ENCODE measurements at regions not wholly inside any gene's neighbourhood (a gene's known extent, or its start where the extent isn't known, plus 50 kb on each side); places are given as distances from the start of the nearest gene placed in this dataset.

DNA sequence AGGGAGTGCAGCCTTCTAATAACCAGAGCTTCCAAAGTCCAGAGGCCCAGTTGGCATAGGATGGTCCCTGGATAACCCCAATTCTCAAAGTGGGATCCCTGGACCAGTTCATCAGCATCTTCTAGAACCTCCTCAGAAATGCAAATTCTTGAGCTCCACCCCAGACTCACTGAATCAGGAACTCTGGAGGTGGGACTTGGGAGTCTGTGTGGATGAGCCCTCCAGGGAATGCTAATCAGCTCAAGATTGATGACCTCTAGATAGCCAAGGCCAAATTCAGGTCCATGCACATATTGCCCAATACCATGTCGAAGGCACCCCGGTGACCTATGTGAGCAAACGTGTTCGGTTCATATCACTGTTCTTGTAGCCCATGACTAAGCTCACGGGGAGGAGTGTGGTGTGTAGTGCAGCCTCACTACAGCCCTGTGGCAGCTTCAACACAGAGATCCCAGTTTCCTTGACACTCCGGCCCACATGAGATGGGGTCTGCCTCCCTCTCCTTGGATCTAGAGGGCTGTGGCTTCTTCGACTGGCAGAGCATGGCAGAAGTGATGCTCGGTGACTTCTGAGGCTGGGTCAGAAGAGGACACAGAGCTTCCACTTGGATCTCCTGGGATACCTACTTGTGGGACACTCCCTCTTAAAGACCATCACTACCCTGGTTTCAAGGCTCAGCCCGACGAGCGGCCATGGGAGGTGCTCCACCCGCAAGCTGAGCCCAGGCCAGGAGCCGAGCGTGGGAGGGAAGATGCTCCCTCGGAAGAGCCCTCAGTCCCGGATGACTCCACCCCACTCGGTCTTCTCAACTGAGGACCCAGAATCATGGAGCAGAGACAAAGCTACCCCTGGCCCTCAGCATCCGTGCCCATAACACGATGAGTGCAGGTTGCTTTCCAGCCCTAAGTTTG, 151.1 kb upstream of the CST7 start:
- no peak for DNase-seq

DNA sequence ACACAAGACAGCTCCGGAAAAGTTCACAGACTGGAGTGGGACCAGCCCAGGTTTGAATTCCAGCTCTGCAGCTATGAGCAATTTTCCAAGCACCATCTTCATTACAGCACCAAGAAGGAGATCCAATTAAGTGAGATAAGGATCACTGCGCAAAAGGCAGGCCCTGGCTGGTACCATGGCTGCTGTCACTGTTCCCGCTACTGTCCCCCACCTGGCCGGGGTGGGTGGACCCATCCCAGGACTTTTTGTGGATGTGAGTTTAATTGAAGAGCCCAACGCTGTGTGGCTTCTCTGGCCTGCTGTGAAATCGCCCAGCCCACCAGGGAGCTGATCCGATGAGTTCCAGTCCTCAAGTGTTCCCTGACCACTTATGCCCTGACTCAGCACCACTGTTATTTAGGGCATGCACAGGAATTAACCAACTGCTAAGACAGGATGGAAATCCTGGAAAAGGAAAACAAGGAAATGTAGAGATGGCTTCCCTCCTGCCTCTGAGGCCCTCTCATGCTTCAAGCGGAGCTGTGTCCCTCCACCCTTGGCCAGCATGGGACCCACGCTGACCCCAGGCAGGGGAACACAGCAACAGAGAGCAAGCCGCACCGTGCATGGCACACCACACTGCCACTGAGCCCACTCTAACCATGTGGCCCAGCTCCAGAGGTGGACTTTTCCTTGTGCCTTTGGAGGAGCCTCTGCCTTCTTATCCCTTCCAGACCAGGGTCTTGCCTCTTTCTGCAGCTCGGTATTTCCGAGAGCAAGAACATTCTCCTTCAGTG, 150.0 kb upstream of the CST7 start:
- DNase-seq, result no peak

DNA sequence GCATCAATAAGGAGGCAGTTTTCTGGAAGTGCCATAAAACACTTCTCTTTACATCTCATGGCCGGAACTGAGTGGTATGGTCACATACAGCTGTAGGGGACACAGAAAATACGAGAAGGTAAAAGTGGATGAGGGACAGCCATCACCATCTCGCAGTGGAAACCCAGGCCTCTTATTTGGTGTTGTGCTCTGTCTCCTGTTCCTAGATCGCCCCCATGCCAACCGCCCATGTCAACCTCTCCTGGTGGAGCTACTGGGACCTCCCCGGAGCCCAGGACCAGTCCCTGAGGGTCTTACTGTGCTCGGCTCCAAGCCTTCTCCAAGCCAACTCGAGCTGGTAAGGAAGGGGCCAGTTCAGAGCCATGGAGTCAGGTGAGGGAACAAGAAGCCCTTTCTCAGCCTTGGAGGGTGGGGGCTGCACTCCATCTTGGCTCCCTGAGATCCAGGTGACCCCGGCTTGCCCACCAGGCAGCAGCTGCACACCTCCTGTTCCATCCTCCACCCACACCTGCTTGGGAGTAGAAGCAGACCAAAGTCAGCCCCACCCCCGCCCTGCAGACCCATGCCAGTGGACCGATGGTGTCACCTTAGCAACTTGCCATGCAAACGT, 149.0 kb upstream of the CST7 start:
- DNase-seq, result no peak

DNA sequence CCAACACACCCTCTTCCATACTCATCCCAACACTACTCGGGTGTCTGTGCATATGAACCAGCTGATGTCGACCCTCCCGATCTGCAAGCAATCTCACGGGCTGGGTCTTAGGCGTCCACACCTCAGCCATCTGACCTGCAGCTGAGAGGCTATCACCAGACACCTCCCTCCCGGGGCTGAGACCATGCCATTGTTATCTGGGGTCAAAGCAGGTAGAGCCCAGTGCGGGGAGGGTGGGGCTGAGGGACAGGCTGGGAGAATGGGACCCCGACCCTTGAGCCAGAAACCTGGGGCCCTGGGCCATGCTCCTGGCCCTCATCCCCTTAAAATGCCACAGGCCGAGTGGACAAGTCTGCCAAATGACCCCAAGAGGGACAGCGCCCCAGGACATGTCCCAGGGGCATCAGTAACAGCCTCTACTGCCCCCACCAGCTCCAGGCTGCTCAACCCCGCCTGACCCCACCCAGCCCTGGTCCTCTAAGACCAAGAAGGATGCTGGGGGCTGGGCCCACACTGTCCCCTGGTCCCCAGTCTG, 146.7 kb upstream of the CST7 start:
- no peak for DNase-seq

DNA sequence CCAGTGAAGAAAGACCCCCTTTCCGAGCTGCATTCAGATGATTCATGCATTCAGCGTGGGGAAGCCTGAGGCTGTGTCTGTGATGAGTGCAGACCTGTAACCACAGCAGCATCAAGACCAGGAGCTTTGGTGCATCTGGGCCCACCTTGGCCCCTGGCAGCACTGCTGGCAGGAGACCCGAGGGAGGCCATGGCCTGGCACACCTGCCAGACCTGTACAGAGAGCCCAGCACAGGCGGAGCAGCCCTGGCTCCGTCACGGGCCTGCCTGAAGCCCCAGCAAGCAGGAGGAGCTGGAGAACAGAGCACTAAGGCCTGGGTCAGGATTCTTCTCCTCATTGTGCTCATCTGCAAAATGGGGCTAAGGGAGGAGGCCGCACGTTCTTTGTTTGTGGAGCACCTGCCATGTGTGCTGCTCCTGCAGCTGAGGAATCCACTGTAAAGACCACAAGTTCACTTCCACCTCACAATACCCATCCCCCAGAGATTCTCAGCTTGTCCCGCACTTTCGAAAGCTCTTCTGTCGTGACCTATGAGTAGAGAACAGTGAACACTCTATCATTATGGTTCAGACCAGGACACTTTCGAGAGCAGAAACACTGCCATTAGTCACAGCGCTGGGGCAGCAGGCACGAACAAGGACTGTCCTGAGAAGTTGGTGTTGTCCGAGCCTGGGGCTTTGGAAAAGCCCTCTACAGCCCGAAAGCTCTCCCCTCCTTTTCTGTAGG, 144.4 kb upstream of the CST7 start:
- no peak for DNase-seq

DNA sequence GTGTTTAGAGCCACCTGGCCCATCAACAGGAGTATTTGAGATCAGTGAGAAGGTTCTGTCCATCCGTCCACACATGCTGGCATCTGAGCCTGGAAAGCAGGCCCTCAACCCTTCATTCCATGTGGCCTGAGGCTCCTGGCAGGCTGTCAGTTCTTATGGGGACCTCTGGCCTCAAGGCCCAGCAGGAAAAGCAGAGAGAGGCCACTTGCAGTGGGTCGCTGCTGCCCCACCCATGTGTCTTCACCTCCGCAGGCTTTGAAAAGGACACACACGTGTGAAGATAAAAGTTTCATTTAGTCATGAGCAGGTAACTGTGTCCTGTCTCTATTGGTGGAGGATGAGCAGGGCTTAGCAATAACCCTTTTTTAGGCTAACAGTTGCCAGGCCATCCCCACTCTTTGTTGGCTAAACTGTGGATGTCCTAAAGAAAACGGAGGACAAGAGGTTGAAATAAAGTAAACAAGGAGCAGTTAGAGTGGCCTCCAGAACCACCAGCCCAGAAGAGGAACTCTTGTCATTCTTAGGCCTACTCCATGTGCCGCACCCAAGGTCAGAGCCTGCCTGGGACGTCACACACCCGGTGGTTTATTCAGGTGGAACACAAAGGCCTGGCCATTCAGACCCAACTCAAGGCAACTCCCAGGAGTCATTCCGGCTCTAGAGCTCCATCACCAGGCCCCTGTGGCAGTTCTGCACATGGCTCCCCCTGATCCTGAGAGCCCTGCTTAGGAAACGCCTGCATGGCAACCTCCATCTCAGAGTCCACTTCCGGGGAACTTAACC, 143.4 kb upstream of the CST7 start:
- no peak for DNase-seq

DNA sequence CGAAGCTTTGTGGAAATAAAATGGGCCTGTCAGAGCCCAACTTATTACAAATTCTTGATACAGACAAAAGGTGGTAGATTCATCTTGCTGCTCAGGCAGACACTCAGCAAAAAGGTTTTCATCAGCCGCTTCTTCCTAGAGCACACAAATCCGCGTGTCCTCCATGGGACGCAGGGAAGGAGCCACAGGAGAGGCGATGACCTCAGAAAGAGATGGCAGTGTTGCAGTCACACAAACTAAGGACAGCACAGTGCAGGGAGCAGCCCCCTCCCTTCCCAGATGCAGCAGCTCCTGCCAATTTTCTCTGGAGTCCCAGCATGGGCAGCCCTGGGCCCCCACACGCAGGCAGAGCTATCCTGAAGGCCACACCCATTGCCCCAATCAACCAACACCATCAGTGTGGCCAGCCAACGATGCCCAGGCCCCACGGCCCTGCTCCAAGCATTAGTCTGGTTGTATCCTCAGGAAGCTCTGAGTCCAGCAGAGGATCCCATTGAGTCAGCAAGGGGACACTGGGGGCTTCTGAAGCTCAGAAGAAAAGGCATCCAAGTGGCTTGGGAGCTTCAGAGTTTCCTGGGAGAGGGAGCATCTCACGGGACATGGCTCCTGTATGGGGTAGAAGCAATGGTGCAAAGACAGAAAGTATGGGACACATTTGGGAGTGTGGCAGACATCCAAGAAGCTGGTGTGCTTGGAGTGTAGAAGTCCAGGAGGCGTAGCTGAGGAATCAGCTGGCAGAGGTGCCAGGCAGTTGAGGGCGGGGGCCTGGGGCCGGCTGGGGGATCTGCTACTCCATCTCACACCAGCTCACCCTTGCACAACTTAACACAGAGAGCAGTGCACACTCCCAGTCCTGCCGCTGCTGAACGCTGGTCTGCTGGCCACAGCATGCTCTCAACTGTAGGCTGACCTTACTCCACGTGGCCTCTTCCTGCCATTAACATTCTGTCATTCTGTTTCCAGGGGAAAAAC, 142.1 kb upstream of the CST7 start:
- no peak for DNase-seq

DNA sequence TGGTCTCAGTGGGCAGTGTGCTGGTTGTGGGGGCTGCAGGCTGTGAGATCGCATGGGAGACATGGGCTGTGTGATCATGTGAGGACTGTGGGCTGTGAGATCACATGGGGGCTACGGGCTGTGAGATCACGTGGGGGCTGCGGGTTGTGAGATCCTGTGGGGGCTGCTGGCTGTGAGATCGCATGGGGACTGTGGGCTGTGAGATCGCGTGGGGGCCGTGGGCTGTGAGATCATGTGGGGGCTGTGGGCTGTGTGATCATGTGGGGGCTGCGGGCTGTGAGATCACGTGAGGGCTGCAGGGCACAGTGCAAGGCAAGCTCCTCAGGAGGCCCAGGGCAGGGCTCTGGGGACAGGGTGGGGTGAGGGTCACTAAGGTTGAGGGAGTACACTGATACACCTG, 140.5 kb upstream of the CST7 start:
- no peak for DNase-seq

DNA sequence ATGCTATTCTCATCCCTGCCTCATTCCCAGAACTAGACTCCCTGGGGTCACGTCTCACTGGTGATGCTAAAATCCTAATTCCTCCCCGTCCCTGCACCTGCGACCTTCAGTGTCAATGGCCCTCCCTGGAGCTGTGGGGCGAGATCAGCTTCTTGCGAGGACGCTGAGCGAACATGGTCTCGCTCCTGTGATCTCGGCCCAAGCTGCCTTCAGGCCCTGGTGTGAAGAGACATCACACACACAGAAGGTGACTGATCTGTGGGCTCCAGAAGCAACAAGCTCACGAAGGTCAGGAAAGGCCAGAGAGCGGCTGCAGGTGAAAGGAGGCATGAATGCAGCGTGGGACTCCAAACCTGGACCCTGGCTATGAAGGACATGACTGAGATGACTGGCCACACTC, 139.5 kb upstream of the CST7 start:
- DNase-seq, result no peak

DNA sequence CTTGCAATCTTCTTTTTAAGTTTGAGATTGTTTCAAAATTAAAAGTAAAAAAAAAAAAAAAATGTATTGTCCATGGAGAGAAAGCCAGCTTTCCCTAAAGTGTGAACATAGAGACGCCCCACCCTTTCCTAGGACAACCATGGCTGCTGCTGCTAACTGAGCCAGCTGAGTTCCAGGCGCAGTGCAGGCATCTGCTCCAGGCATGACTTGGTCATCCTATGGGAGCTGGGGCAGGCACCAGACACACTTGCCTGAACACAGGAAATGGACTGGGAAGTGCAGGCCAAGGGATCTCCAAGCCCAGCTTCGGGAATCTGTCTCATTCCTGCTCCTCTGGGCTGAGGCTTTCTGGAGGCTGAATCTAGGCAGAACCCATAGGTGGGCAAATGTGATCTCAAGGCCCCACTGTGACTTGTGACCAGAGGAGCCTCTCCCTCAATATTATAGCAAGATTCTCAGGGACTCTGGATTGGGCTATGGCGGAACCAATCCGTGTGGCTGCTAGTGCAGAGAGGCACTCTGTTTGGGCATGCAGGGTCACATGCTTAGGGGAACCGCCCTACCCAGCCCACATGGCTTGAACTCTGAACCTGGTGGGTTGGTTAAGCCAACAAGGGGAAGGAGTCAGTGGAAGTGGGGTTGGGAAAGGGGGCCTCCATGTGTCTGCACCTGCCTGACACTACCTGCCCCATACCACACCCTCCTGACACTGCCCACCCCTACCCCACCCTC, 138.2 kb upstream of the CST7 start:
- DNase-seq, result no peak

DNA sequence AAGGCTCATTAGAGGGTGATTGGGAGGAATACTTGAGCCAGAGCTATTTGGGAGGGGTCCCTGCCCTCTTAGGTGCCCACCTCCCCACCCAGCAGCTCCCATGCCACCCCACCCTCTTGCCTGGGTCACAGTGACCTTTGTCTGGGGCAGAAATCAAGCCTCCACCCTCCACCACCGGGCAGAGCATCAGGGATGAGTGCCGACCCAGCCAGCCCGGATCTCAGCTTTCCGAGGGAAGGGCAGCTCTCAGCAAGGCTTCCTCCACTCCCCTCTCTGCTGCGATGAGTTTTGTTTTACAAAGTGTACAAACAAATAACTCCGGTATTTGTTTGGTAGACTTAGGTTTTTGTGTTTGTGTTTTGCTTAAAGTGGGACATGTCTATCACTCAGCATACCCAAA, 136.7 kb upstream of the CST7 start:
- no peak for DNase-seq

DNA sequence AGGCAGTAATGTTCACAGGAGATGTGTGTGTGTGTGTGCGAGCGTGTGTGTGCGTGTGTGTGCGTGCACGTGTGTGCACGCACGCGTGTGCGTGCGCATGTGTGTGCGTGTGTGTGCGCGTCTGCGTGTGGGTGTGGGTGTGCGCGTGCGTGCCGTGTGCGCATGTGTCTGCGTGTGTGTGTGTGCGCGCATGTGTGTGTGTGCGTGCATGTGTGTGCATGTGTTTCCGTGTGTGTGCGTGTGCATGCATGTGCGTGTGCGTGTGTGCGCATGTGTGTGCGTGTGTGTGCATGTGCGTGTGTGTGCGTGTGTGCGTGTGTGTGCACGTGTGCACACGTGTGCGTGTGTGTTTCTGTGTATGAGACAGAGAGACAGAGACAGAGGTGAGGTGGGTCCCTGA, 136.0 kb upstream of the CST7 start:
- no peak for DNase-seq

DNA sequence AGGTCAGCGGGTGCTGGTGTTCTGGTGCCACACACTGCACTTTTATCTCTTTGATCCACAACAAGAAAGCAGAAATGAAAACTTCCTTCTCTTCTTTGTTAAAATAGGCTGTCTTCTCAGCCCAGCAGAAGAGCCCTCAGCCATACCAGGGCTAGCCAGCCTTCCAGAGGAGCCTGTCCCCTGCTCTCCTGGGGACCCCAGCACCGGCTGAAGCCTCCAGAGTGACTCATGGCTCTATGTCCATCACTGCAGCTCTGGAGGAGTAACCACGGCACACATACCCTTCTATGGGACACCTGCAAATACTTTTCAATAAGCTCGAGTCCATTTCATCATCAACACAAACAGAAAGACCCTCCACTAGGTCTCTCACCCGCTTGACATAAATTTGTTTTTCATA, 135.6 kb upstream of the CST7 start:
- DNase-seq, result no peak

DNA sequence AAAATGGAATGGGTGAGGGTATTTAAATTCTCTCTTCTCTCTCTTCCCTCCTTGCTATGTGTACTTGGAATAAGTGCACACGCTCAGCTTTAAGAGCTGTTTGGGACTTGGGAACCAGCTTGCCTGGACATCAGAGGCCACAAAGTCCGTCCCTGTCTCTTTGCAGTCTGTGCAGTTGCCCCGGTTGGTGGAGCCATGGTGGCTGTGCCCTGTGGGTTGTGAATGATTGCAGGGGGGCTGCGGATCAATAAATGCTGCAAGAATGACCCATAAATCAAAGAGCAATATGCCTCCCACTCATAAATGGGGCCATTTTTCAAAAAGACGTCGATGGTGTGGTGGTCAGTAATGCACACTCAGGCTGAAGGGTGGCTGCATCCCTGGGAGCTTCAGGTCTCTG, 135.1 kb upstream of the CST7 start:
- DNase-seq, result no peak

DNA sequence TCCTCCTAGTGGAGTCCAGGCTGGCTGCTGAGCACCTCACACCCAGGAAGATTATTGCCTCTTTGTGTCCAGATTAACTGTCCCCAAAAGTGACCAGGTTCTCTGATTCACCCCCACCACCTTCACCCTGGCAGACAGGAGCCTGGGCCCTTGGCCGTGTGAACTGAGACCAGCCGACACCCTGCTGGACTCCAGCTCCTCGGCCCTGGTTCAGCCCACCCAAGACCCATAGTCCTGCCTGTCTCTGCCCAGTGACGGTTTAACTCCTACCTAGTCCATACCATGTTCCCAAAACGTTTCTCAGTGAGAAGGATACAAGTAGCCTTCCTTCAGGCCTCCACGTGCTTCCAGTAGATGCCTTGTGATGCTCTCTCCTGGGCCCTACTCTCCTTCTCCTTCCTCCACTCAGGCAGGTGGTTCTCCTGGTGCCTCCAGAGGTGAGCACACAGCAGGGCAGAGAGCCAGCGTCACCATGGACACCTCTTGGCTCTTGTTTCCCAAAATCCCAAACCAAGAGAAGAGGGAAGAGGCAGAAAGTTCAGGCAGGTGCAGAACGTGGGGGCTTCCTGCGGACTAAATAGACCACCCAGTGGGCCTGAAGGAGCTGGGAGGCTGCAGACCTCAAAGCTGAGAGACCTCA, 134.4 kb upstream of the CST7 start:
- no peak for DNase-seq

DNA sequence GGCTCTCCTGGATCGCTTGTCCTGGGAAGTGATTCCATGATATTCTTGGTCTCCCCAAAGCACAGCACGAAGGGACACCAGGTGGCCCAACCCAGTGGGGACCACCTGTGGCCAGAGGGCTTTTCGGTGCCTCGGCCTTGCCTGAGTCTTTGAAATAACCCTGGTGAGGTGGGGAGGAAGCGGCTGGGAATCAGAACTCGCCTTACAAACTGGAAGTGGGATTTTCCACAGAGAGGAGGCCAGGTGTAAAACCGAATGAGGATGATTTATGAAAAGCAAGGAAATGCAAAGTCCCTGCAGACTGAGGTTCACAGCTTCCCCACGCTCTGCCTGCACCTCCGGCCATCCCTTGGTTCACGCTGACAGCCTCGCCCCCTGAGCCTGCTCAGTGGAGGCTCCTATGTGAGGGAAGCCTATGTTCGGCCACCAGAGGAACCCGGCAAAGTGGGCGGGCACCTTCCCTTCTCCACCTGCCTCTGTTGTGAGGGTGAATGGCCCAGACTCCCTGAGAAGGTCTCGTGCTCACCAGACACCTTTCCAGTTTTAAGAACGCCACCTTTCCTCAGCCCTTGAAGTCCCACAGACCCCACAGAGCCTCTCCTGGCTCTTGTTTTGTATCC, 133.8 kb upstream of the CST7 start:
- no peak for DNase-seq

DNA sequence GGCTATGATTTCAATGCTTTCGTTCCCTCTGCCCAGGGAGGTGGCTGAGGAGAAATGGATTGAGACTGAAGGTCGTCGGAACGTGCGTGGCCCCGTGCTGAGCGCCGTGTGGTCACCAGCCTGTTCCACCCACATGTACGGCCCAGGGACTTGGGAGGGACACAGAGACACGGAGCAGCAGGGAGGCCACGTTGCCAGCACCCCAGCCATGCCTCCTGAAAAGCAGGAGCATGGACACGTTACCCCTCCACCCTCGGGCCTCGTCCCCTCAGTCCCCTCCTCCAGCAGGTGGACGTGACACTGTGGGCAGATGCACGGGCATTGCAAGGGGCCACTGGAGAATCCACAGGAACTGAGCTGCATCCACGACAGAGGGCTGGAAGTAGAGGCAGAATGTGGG, 133.1 kb upstream of the CST7 start:
- DNase-seq, result no peak

DNA sequence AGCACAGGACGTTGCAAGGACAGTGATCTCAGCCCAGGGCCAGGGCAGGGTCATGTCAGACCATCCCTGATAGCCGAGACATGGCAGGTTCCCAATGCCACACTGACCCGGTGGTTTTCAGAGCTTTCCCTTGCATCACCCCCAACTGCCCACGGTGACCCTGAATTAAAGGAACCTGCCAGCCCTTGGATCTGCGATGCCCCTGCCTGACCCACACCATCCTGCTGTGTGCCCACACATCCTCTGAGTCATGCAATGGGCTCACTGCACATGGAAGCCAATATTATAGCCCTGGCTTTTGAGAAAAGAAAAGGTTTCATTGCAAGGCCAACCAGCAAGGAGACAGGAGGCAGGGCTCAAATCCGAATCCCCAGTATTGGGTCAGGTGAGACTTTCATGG, 132.6 kb upstream of the CST7 start:
- no peak for DNase-seq

DNA sequence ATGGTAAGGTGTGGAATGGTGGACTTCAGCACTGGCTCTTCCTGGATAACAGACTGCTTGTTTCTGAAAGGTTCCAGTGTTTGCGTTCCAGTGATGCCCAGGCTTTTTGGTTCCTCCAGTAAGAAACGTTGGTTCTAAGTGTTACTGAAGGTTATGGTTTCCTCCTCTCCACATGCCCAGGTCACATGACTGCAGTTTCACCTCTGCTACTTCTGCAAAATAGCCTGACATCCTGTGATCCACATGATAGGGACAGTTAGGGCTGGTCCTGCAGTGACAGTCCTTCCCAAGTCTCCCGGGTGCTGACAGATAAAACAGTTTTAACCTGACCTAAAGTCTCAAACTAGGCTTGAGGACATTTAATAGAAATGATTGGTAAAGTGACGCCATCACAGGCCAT, 132.2 kb upstream of the CST7 start:
- no peak for DNase-seq

Measured in activated CD4-positive, CD25-positive, alpha-beta regulatory T cell treated with anti-CD3 and anti-CD28 coated beads, Interleukin-2, amount 50 U/mL, for 72 hours (primary cell).